PC-3 (cell line): ENCODE measurements at regions not wholly inside any gene's neighbourhood (a gene's known extent, or its start where the extent isn't known, plus 50 kb on each side); places are given as distances from the start of the nearest gene placed in this dataset.
"Not testable (repeated sequence)": the region's sequence is repeated elsewhere in the genome, so short reads cannot be mapped to it uniquely, and the experiment has no call there.

ENCODE experiments used
- ATAC-seq: fragments of 200-7000 bp; cut with Tn5 transposase; 2 replicates; pipeline ENCODE4 v1.9.1; 2020; ENCODE audit warnings: mild to moderate bottlenecking, moderate library complexity
- BruUV-seq: library from RNA; stranded (reverse); fragments of 400-500 nt; replicated peaks from 2 replicates; lab custom pipeline; 2021; lab: Mats Ljungman, UMichigan
- CTCF ChIA-PET: fragments of 300-600 bp; sonication (Branson Sonifier 250); formaldehyde crosslinking; loops from one replicate; lab custom pipeline; 2022; ENCODE audit warnings: antibody characterized with exemption; lab: Charles Lee
- POLR2A ChIA-PET: fragments of 300-600 bp; sonication (Branson Sonifier 250); formaldehyde crosslinking; loops from one replicate; lab custom pipeline; 2022; ENCODE audit warnings: antibody characterized with exemption; ENCODE audit not compliant: unreplicated experiment; lab: Charles Lee
- DNase-seq: peaks from one replicate; pipeline ENCODE4 v3.0.0-alpha.2; 2015
- H2AFZ ChIP-seq: fragments of 300-600 bp; sonication (generic); 2 replicates; pipeline ENCODE4 v1.6.0; 2016; ENCODE audit warnings: antibody characterized with exemption, low read length
- H3F3A ChIP-seq: fragments of 300-600 bp; sonication (generic); one replicate; pipeline ENCODE4 v1.6.0; 2017; ENCODE audit warnings: antibody characterized with exemption, low read length, control low read depth, mild to moderate bottlenecking; ENCODE audit not compliant: unreplicated experiment
- H3K27ac ChIP-seq: fragments of 300-600 bp; sonication (generic); 2 replicates; pipeline ENCODE4 v1.5.1; 2016; ENCODE audit warnings: mild to moderate bottlenecking, low read length
- H3K27me3 ChIP-seq: fragments of 300-600 bp; sonication (generic); 2 replicates; pipeline ENCODE4 v1.6.1; 2016; ENCODE audit warnings: low read length, mixed read lengths
- H3K36me3 ChIP-seq: fragments of 300-600 bp; sonication (generic); 2 replicates; pipeline ENCODE4 v1.6.1; 2016; ENCODE audit warnings: low read depth, mixed run types, low read length, mixed read lengths
- H3K4me1 ChIP-seq: fragments of 300-600 bp; sonication (generic); 2 replicates; pipeline ENCODE4 v1.5.1; 2016; ENCODE audit warnings: low read length; ENCODE audit not compliant: insufficient read depth
- H3K4me2 ChIP-seq: fragments of 300-600 bp; sonication (generic); 2 replicates; pipeline ENCODE4 v1.6.0; 2016; ENCODE audit warnings: low read length
- H3K4me3 ChIP-seq: fragments of 300-600 bp; sonication (generic); 2 replicates; pipeline ENCODE4 v1.5.1; 2016; ENCODE audit warnings: mild to moderate bottlenecking, low read length, mixed read lengths
- H3K79me2 ChIP-seq: fragments of 300-600 bp; sonication (generic); 2 replicates; pipeline ENCODE4 v1.6.1; 2017; ENCODE audit warnings: low read length, mixed read lengths
- H3K9ac ChIP-seq: fragments of 300-600 bp; sonication (generic); 2 replicates; pipeline ENCODE4 v1.6.0; 2016; ENCODE audit warnings: mild to moderate bottlenecking, low read length
- H3K9me2 ChIP-seq: fragments of 300-600 bp; sonication (generic); replicated peaks from 2 replicates; pipeline ENCODE4 v1.6.1; 2016; ENCODE audit warnings: mixed run types, low read length, mixed read lengths
- H3K9me3 ChIP-seq: fragments of 300-600 bp; sonication (generic); 2 replicates; pipeline ENCODE4 v1.6.1; 2016; ENCODE audit warnings: low read length, mixed read lengths
- H4K20me1 ChIP-seq: fragments of 300-600 bp; sonication (generic); 2 replicates; pipeline ENCODE4 v1.6.1; 2016; ENCODE audit warnings: low read length, mixed read lengths
- EZH2 ChIP-seq: fragments of 300-600 bp; sonication (generic); IDR thresholded peaks from one replicate; pipeline ENCODE4 v1.6.1; 2017; ENCODE audit warnings: antibody characterized with exemption, mild to moderate bottlenecking, low read length; ENCODE audit not compliant: unreplicated experiment
- EZH2phosphoT487 ChIP-seq: fragments of 300-600 bp; sonication (generic); IDR thresholded peaks from 2 replicates; pipeline ENCODE4 v1.6.1; 2018; ENCODE audit warnings: mild to moderate bottlenecking, antibody characterized with exemption, low read length, borderline replicate concordance
- intact Hi-C: fragments of 100-400 bp; cut with micrococcal nuclease; formaldehyde crosslinking; loops from 2 replicates; pipeline ENCODE4 v1.9.0; 2023
- TF ChIP-seq, protein P1 (sequence below): fragments of 300-600 bp; sonication (generic); conservative IDR thresholded peaks from 2 replicates; pipeline ENCODE4 v1.5.1; 2017; ENCODE audit warnings: antibody characterized with exemption, low read depth, mild to moderate bottlenecking, low read length

DNA sequence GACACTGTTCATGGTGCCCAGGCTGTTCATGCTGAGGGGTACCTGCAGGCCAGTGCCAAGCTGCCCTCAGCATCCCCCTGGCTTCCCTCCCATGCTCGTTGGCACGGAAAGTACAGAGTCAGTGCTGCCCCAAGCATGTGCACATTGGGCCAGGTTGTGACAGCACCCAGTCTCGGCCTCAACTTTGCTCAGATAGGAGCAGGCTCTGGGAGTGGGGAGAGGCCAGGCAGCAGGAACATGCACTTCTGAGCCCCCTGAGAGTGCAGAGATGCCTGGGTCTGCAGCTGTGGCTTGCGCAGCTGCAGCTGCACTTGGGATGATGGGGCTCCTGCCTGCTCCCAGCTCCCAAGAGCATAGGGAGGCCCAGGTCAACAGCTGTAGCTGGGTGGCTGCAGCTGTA, 966.4 kb upstream of the NCAM2 start:
- Histone ChIP-seq H3K79me2 (no peaks in the 10 kb centered on the region), H3K36me3 (no peaks in the 10 kb centered on the region), H3K4me2 (no peak overlapping the region), H3K4me1 (no peaks in the 10 kb centered on the region), H2AFZ (no peak overlapping the region), H3K4me3 (no peak overlapping the region), H3F3A (no peaks in the 10 kb centered on the region), H3K9me2 (no peaks in the 10 kb centered on the region), H4K20me1 (no peaks in the 10 kb centered on the region), H3K9me3 (no peaks in the 10 kb centered on the region), H3K9ac (no peak overlapping the region), H3K27me3 (no peaks in the 10 kb centered on the region), H3K27ac (no peak overlapping the region)
- ATAC-seq (no peak), DNase-seq (no peak)
- no TSS peak for BruUV-seq
- ChIA-PET CTCF (no interaction called here), POLR2A (no interaction called here)
- no peak for TF ChIP-seq EZH2phosphoT487
- no peak for TF ChIP-seq EZH2
- TF ChIP-seq, protein P1, sequence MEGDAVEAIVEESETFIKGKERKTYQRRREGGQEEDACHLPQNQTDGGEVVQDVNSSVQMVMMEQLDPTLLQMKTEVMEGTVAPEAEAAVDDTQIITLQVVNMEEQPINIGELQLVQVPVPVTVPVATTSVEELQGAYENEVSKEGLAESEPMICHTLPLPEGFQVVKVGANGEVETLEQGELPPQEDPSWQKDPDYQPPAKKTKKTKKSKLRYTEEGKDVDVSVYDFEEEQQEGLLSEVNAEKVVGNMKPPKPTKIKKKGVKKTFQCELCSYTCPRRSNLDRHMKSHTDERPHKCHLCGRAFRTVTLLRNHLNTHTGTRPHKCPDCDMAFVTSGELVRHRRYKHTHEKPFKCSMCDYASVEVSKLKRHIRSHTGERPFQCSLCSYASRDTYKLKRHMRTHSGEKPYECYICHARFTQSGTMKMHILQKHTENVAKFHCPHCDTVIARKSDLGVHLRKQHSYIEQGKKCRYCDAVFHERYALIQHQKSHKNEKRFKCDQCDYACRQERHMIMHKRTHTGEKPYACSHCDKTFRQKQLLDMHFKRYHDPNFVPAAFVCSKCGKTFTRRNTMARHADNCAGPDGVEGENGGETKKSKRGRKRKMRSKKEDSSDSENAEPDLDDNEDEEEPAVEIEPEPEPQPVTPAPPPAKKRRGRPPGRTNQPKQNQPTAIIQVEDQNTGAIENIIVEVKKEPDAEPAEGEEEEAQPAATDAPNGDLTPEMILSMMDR, result no peak
- intact Hi-C loops, result no loop called here

DNA sequence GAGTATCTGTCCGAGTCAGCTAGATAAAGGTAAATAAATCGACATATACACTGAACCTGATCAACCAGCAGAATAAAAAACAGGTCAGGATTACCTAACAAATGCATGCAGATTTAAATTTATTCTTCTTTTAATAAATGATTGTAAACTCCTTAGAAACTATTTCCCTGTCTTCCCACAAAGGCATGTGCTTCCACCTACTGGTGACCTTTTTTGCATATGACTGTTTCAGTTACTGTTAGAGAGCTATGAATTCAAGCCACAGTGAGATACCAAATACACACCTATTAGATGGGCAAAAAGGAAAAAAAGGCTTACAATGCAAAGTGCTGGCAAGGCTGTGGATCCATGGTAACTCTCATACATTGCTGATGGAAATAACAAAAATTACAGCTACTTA, 957.4 kb upstream of the NCAM2 start:
- Histone ChIP-seq H3K27me3 (no peaks in the 10 kb centered on the region), H3K4me2 (no peak overlapping the region), H3K79me2 (no peaks in the 10 kb centered on the region), H3F3A (no peaks in the 10 kb centered on the region), H3K36me3 (no peaks in the 10 kb centered on the region), H4K20me1 (no peaks in the 10 kb centered on the region), H3K9me3 (0 out of 2 replicates have a peak, but pooled peaks cover 5% of the 10 kb centered on the region), H3K9me2 (no peaks in the 10 kb centered on the region), H3K4me3 (no peak overlapping the region), H3K27ac (no peak overlapping the region), H2AFZ (no peak overlapping the region), H3K4me1 (no peaks in the 10 kb centered on the region), H3K9ac (no peak overlapping the region)
- ATAC-seq, result no peak
- intact Hi-C loops, result loop anchor here (2.0 kb wide), 1 partner anchor 476 kb away; no protein-coding TSS in a partner anchor
- peak; percentile 14 for DNase-seq
- POLR2A ChIA-PET, result no interaction called here
- TF ChIP-seq EZH2phosphoT487, result no peak
- TF ChIP-seq, protein P1, result peak; percentile 53
- BruUV-seq, result no TSS peak
- CTCF ChIA-PET, result interaction anchor here (0.7 to 0.8 kb wide), 2 partner anchors 59 to 97 kb away, joined by 3 to 6 read pairs; no protein-coding TSS in a partner anchor

DNA sequence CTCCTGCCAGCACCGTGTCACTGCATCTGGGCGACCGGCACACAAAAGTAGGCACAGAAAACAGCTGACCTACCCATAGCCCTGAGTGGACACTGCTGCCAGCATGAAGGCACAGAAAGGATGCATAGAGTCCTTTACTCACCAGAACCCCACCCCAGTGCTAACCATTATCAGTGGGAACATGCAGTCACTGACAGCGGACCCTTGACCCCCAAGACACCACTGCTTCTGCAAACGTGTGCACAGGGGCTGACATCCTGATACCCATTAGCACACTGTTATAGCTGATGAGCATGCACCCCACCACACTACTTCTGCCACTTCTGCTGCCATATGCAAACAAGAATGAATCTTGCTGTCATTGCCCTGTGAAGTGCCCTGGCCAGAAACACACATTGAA, 953.0 kb upstream of the NCAM2 start:
- Histone ChIP-seq H2AFZ (no peak overlapping the region), H3K9me2 (no peaks in the 10 kb centered on the region), H3K9me3 (no peaks in the 10 kb centered on the region), H3F3A (no peaks in the 10 kb centered on the region), H3K27me3 (no peaks in the 10 kb centered on the region), H3K9ac (no peak overlapping the region), H3K79me2 (no peaks in the 10 kb centered on the region), H3K4me1 (no peaks in the 10 kb centered on the region), H3K4me2 (no peak overlapping the region), H4K20me1 (no peaks in the 10 kb centered on the region), H3K27ac (no peak overlapping the region), H3K4me3 (no peak overlapping the region), H3K36me3 (no peaks in the 10 kb centered on the region)
- intact Hi-C loops, result no loop called here
- ATAC-seq, result no peak
- no peak for DNase-seq
- TF ChIP-seq EZH2phosphoT487 (no peak), EZH2 (no peak)
- TF ChIP-seq, protein P1, result no peak
- ChIA-PET CTCF (no interaction called here), POLR2A (no interaction called here)
- no TSS peak for BruUV-seq

DNA sequence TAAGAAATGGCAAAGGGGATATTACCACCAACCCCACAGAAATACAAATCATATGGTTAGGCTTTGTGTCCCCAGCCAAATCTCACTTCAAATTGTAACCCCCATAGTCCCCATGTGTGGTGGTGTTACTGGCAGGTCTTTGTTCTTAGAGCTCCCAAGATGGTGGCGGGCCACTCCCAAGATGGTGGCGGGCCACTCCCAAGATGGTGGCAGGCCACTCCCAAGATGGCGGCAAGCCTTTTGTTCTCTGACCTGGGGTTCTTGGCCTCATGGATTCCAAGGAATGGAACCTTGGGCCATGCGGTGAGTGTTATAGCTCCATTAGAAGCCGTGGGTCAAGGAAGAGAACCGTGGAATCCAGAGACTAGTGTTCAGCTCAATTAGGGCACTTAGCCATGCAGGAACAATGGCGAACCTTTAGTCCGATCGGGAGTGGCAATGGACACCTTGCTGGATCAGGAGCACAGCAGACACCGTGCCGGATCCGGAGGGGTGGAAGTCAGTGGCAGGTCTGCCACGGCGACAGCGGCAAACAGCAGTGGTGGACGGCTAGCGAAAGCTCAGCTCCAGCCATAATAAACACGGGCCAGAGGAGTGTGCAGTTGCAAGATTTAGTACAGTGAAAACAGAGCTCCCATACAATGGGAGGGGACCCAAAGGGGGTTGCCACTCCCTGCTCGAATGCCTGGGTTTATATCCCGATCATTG, 949.9 kb upstream of the NCAM2 start:
- H3K9ac ChIP-seq, H3F3A ChIP-seq, CTCF ChIA-PET, H3K27ac ChIP-seq, POLR2A ChIA-PET, ATAC-seq, H3K4me2 ChIP-seq, H3K4me3 ChIP-seq, intact Hi-C loops, H3K27me3 ChIP-seq, BruUV-seq, H3K9me2 ChIP-seq, H3K4me1 ChIP-seq, H3K79me2 ChIP-seq, H2AFZ ChIP-seq, H4K20me1 ChIP-seq, DNase-seq, H3K9me3 ChIP-seq, H3K36me3 ChIP-seq: not testable (repeated sequence)
